Heart left ventricle (tissue), 16 donors: ENCODE measurements at regions not wholly inside any gene's neighbourhood (a gene's known extent, or its start where the extent isn't known, plus 50 kb on each side); places are given as distances from the start of the nearest gene placed in this dataset.

ENCODE experiments used
- ATAC-seq, 4 donors: fragments of 200-7000 bp; cut with Tn5 transposase; one replicate each; pipeline ENCODE4 v1.9.1; 2020 to 2022; ENCODE audit warnings: moderate library complexity in 4 of 4, mild to moderate bottlenecking in 3 of 4, moderate number of reproducible peaks in 1 of 4
- DNase-seq, 5 donors: peaks; one replicate each; pipeline ENCODE4 v3.0.0-alpha.2; 2020
- H3K27ac ChIP-seq, 12 donors: fragments of 200-600 bp; sonication (generic) in 4 of 12; one replicate each; pipeline versions ENCODE4 v1.5.0 to v1.8.0; 2016 to 2022; ENCODE audit warnings: mild to moderate bottlenecking in 2 of 12
- H3K27me3 ChIP-seq, 9 donors: fragments of 200-600 bp; sonication (generic) in 2 of 9; one replicate each; pipeline versions ENCODE4 v1.5.1 to v1.8.0; 2016 to 2022; ENCODE audit warnings: mild to moderate bottlenecking in 3 of 9
- H3K36me3 ChIP-seq, 9 donors: fragments of 200-600 bp; sonication (generic) in 2 of 9; one replicate each; pipeline versions ENCODE4 v1.5.0 to v1.8.0; 2018 to 2022; ENCODE audit warnings: mild to moderate bottlenecking in 2 of 9
- H3K4me1 ChIP-seq, 12 donors: fragments of 200-600 bp; sonication (generic) in 4 of 12; one replicate each; pipeline versions ENCODE4 v1.5.0 to v1.8.0; 2016 to 2022; ENCODE audit warnings: mild to moderate bottlenecking in 3 of 12
- H3K4me3 ChIP-seq, 12 donors: fragments of 200-600 bp; sonication (generic) in 4 of 12; one replicate each; pipeline versions ENCODE4 v1.5.0 to v1.8.0; 2017 to 2022; ENCODE audit warnings: mild to moderate bottlenecking in 9 of 12, moderate library complexity in 4 of 12
- H3K9me3 ChIP-seq, 12 donors: fragments of 200-600 bp; sonication (generic) in 4 of 12; one replicate each; pipeline versions ENCODE4 v1.5.0 to v1.8.0; 2016 to 2022; ENCODE audit warnings: mild to moderate bottlenecking in 1 of 12
- POLR2A ChIP-seq, 2 donors: fragments of 450-650 bp; IDR thresholded peaks; one replicate each; pipeline ENCODE4 v1.6.1; 2017; ENCODE audit warnings: antibody characterized with exemption in 2 of 2, mild to moderate bottlenecking in 2 of 2, moderate library complexity in 2 of 2
- WGBS, 4 donors: extraction: QIAGEN DNeasy Blood & Tissue Kit in 2 of 4; methylation state at CpG; one replicate each; pipeline versions ENCODE4 v1.1.5 to v1.1.7; 2013 to 2018; 5-methylcytosine and 5-hydroxymethylcytosine counted together
- intact Hi-C, 10 donors: fragments of 100-400 bp; cut with DNase I; formaldehyde crosslinking; loops; one replicate each; pipeline versions ENCODE4 v1.11.1 to v1.14.2; 2022
- TF ChIP-seq, protein P1 (sequence below), 12 donors: fragments of 200-600 bp; sonication (generic) in 4 of 12; IDR thresholded peaks; one replicate each; pipeline versions ENCODE4 v1.5.0 to v1.8.0; 2018 to 2022; ENCODE audit warnings: antibody characterized with exemption in 12 of 12, mild to moderate bottlenecking in 5 of 12
- donor health status: ischemic (EF 13 %, LVEDD 7.1; RV severe dilation, severe dysfunction).
- donor health status: healthy with polysubstance abuse.
- donor health status: DM: no; HTN: yes; CAD: no.
- donor health status: DM: no; HTN: no; CAD: no.
- donor health status: ischemic (EF 25% LVEDD 6.9; RV normal size, moderate dysfunction).
- donor health status: ischemic (EF 25% LVEDD 5.7; RV mildly dilated, moderate dysfunction).
- donor health status: healthy.
- donor health status: DM: yes; HTN: yes; CAD: no.
- donor health status: ischemic (EF 35%, LVEDD 5.7; RV mildly dilated, moderate dysfunction).
- donor health status: nonischemic (EF 11% LVEDD 7.7; RV severe dilation, severe dysfunction).
- donor health status: DM: yes; HTN: yes; CAD: no.
- donor health status: PGD.
- donor health status: ischemic (EF 29% LVEDD 5.4; RV normal size, mild dysfunction).
- donor health status: nonischemic (EF 23%, LVEDD 6.1; RV moderate dilation, normal function).

DNA sequence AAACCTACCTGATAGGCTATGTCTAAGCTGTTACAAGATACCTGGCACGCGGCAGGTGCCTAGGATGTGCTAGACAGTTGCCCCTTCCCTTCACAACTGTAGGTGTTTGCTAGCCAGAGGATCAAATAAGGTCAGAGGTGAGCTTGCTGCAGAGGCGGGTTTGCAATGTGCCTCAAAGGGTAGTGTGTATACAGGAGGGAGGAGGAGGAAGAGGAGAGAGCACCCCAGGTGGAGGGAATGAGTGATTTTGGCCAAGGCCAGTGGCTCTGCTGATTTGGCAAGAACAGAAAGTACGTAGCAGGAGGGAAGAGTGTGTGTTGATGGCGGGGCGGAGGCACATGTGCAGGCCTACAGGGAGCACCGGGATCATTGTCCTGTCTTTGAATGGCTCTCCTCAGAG, 236.5 kb downstream of the HAUS1 start:
- H3K27me3 ChIP-seq, result peaks cover 0 to 9% (median 0%) of the 10 kb centered on the region in 9 donors
- WGBS, 4 donors, result 79 to 86% (median 82%) methylated on average over 7 of the region's 7 CpGs
- TF ChIP-seq, protein P1, sequence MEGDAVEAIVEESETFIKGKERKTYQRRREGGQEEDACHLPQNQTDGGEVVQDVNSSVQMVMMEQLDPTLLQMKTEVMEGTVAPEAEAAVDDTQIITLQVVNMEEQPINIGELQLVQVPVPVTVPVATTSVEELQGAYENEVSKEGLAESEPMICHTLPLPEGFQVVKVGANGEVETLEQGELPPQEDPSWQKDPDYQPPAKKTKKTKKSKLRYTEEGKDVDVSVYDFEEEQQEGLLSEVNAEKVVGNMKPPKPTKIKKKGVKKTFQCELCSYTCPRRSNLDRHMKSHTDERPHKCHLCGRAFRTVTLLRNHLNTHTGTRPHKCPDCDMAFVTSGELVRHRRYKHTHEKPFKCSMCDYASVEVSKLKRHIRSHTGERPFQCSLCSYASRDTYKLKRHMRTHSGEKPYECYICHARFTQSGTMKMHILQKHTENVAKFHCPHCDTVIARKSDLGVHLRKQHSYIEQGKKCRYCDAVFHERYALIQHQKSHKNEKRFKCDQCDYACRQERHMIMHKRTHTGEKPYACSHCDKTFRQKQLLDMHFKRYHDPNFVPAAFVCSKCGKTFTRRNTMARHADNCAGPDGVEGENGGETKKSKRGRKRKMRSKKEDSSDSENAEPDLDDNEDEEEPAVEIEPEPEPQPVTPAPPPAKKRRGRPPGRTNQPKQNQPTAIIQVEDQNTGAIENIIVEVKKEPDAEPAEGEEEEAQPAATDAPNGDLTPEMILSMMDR (IDR thresholded peaks at IDR 0.05), result no peak
- no peak for TF ChIP-seq POLR2A (IDR thresholded peaks at IDR 0.05)
- ATAC-seq, result peak in 1 of 4 donors; percentile 6
- intact Hi-C loops, result no loop called here
- H3K27ac ChIP-seq, result no peak overlapping the region
- no peaks in the 10 kb centered on the region for H3K36me3 ChIP-seq
- DNase-seq, result no peak
- no peaks in the 10 kb centered on the region for H3K9me3 ChIP-seq
- peaks cover 0 to 56% (median 35%) of the 10 kb centered on the region in 12 donors for H3K4me1 ChIP-seq
- H3K4me3 ChIP-seq, result no peak overlapping the region

DNA sequence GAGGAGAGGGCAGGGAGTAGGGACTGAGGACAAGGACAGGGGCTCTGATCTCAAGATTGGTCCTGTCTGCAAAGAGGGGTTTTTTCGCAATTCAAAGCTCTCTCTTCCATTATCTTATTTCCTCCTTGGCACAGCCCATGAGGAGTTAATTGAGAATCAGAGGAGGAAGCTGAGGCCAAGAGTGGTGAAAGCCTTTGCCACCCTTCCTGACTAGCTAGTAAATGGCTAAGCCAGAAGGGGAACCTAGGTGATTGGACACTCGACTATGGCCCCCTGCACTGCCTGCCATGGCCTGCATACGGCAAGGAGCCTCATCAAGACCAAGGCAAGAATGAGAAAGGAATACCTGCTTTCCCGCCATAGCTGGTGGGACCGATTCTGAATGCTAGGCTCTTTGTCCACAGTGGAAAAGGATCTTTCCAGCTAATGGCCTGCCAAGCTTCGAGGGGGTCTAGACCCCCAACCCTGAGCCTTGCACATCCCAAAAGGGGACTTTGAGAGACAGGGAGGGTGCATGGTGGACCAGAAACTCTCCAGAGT, 237.9 kb downstream of the HAUS1 start:
- Histone ChIP-seq H3K36me3 (no peaks in the 10 kb centered on the region), H3K9me3 (no peaks in the 10 kb centered on the region), H3K27ac (no peak overlapping the region), H3K4me3 (no peak overlapping the region), H3K4me1 (peaks cover 0 to 43% (median 23%) of the 10 kb centered on the region in 12 donors), H3K27me3 (peaks cover 0 to 3% (median 0%) of the 10 kb centered on the region in 9 donors)
- DNase-seq, result no peak
- WGBS, 4 donors, result 70 to 79% (median 78%) methylated on average over 6 of the region's 6 CpGs
- no peak for ATAC-seq
- TF ChIP-seq, protein P1 (IDR thresholded peaks at IDR 0.05), result no peak
- TF ChIP-seq POLR2A (IDR thresholded peaks at IDR 0.05), result no peak
- intact Hi-C loops, result no loop called here

DNA sequence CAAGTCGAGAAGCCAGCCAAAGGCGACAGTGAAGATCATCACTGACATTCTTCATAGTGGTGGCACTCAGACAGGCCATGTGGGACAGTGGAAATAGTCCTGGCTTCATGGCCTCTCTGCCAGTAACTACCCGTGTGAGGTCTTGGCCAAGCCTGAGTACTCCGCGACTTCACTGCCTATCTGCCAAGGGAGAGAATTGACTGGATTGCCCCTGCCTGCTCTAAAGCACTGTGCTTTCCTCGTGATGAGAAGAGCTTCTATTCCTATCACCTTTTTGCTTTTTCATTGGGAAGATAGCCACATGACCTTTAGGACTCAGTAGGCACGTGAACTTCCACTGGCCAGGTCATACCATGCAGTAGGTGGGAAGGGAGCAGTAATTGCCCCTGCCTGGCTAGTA, 239.3 kb downstream of the HAUS1 start:
- peak in 3 of 4 donors; percentile 29 to 70 (median 63) for ATAC-seq
- H3K27me3 ChIP-seq, result no peaks in the 10 kb centered on the region
- intact Hi-C loops, result no loop called here
- WGBS, 4 donors, result 32 to 64% (median 57%) methylated on average over 5 to 7 of the region's 7 CpGs
- no peak overlapping the region for H3K4me3 ChIP-seq
- peak in 1 of 5 donors; percentile 45 for DNase-seq
- no peaks in the 10 kb centered on the region for H3K36me3 ChIP-seq
- peaks cover 0 to 35% (median 17%) of the 10 kb centered on the region in 12 donors for H3K4me1 ChIP-seq
- H3K9me3 ChIP-seq, result no peaks in the 10 kb centered on the region
- peak overlapping the region in 7 of 12 donors; percentile 14 to 54 (median 36) for H3K27ac ChIP-seq
- TF ChIP-seq, protein P1 (IDR thresholded peaks at IDR 0.05), result no peak
- no peak for TF ChIP-seq POLR2A (IDR thresholded peaks at IDR 0.05)

DNA sequence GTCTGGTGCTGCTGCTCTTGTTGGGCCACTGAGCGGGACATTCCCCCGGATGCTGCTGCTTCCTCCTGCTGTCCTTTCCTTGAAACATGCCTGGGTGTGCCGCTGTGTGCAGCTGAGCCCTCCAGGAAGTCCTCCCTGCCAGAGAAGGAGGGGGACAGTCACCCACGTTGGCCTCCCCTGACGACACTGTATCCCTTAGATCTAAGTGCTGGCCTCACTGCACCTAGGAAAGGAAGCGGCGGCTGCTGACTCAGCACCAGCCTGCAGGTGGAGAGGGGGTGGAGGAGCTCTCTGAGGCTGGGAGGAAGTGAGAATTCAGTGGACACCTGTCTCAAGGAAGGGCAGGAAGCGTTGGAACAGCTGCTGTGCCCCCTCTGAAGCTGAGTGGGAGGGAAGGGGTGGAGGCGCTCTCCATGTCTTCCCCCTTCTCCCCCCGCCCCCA, 239.8 kb downstream of the HAUS1 start:
- Histone ChIP-seq H3K4me3 (no peak overlapping the region), H3K27me3 (no peaks in the 10 kb centered on the region), H3K27ac (peak overlapping the region in 7 of 12 donors; percentile 14 to 54 (median 36)), H3K4me1 (peaks cover 0 to 30% (median 16%) of the 10 kb centered on the region in 12 donors), H3K9me3 (no peaks in the 10 kb centered on the region), H3K36me3 (no peaks in the 10 kb centered on the region)
- DNase-seq (peak; percentile 48 to 72 (median 52)), ATAC-seq (peak; percentile 41 to 89 (median 64))
- TF ChIP-seq, protein P1 (IDR thresholded peaks at IDR 0.05), result no peak
- TF ChIP-seq POLR2A (IDR thresholded peaks at IDR 0.05), result no peak
- 47 to 69% (median 48%) methylated on average over 7 to 10 of the region's 10 CpGs for WGBS, 4 donors
- intact Hi-C loops, result no loop called here
